HG03469 (cell line): ENCODE measurements at regions not wholly inside any gene's neighbourhood (a gene's known extent, or its start where the extent isn't known, plus 50 kb on each side); places are given as distances from the start of the nearest gene placed in this dataset.
"Not testable (repeated sequence)": the region's sequence is repeated elsewhere in the genome, so short reads cannot be mapped to it uniquely, and the experiment has no call there.

Experiments
- ATAC-seq: cut with Tn5 transposase; IDR thresholded peaks from one replicate; pipeline ENCODE4 v1.9.1; 2021; ENCODE audit warnings: mild to moderate bottlenecking, moderate library complexity, moderate number of reproducible peaks; ENCODE audit not compliant: unreplicated experiment

- ATAC-seq: no peak
Observed at GRCh38 chr4:58413849-58414248, 1303.7 kb upstream of the IGFBP7 start.

GRCh38 chr4:58411904-58412303, 1301.7 kb upstream of the IGFBP7 start:
- ATAC-seq: no peak

GRCh38 chr4:58406762-58407161, 1296.6 kb upstream of the IGFBP7 start:
- no peak for ATAC-seq

GRCh38 chr4:58368221-58368620, 1258.0 kb upstream of the IGFBP7 start:
- ATAC-seq: no peak

GRCh38 chr4:58360354-58361133, 1250.4 kb upstream of the IGFBP7 start:
- no peak for ATAC-seq

GRCh38 chr4:58359590-58359989, 1249.4 kb upstream of the IGFBP7 start:
- ATAC-seq: no peak

GRCh38 chr4:58357947-58358346, 1247.8 kb upstream of the IGFBP7 start:
- ATAC-seq: no peak

- no peak for ATAC-seq
Observed at GRCh38 chr4:58325070-58325469, 1214.9 kb upstream of the IGFBP7 start.

- no peak for ATAC-seq
Observed at GRCh38 chr4:58313444-58313843, 1203.3 kb upstream of the IGFBP7 start.

GRCh38 chr4:58303456-58303855, 1193.3 kb upstream of the IGFBP7 start:
- no peak for ATAC-seq

- ATAC-seq: no peak
Observed at GRCh38 chr4:58301376-58301999, 1191.3 kb upstream of the IGFBP7 start.

GRCh38 chr4:58286335-58286734, 1176.2 kb upstream of the IGFBP7 start:
- ATAC-seq: no peak

- ATAC-seq: not testable (repeated sequence)
Observed at GRCh38 chr4:58280928-58281327, 1170.7 kb upstream of the IGFBP7 start.

GRCh38 chr4:58275856-58276255, 1165.7 kb upstream of the IGFBP7 start:
- no peak for ATAC-seq

GRCh38 chr4:58274553-58274952, 1164.4 kb upstream of the IGFBP7 start:
- ATAC-seq: no peak

- ATAC-seq: no peak
Observed at GRCh38 chr4:58272311-58272710, 1162.1 kb upstream of the IGFBP7 start.

GRCh38 chr4:58265734-58266133, 1155.5 kb upstream of the IGFBP7 start:
- ATAC-seq: no peak

- ATAC-seq: no peak
Observed at GRCh38 chr4:58261526-58261925, 1151.3 kb upstream of the IGFBP7 start.

- no peak for ATAC-seq
Observed at GRCh38 chr4:58254291-58254690, 1144.1 kb upstream of the IGFBP7 start.

- no peak for ATAC-seq
Observed at GRCh38 chr4:58252656-58253055, 1142.5 kb upstream of the IGFBP7 start.

- no peak for ATAC-seq
Observed at GRCh38 chr4:58247792-58248191, 1137.6 kb upstream of the IGFBP7 start.

- no peak for ATAC-seq
Observed at GRCh38 chr4:58225460-58225859, 1115.3 kb upstream of the IGFBP7 start.

GRCh38 chr4:58219179-58219578, 1109.0 kb upstream of the IGFBP7 start:
- ATAC-seq: no peak
